Gastrocnemius medialis (tissue), 4 donors: ENCODE measurements at regions not wholly inside any gene's neighbourhood (a gene's known extent, or its start where the extent isn't known, plus 50 kb on each side); places are given as distances from the start of the nearest gene placed in this dataset.
"Not testable (repeated sequence)": the region's sequence is repeated elsewhere in the genome, so short reads cannot be mapped to it uniquely, and the experiment has no call there.

ENCODE experiments used
- ATAC-seq, 2 donors: fragments of 150-250 bp; one replicate each; pipeline ENCODE4 v1.9.1; 2016
- DNase-seq, 2 donors: peaks; one replicate each; pipeline ENCODE4 v3.0.0-alpha.2; 2019
- H3K27ac ChIP-seq, 4 donors: fragments of 200-600 bp; sonication (generic); 1 replicate in 1 of 4; 2 replicates in 3 of 4; pipeline ENCODE4 v1.5.1; 2016 to 2018; ENCODE audit warnings: mild to moderate bottlenecking in 2 of 4, moderate library complexity in 1 of 4
- H3K27me3 ChIP-seq, 3 donors: fragments of 200-600 bp; sonication (generic) in 2 of 3; 1 replicate in 1 of 3; 2 replicates in 2 of 3; pipeline versions ENCODE4 v1.5.1 to v1.6.0; 2016 to 2019; ENCODE audit warnings: mild to moderate bottlenecking in 1 of 3, moderate library complexity in 1 of 3
- H3K36me3 ChIP-seq, 2 donors: fragments of 200-600 bp; sonication (generic) in 1 of 2; one replicate each; pipeline ENCODE4 v1.5.1; 2017 to 2018
- H3K4me1 ChIP-seq, 2 donors: fragments of 200-600 bp; sonication (generic) in 1 of 2; one replicate each; pipeline ENCODE4 v1.5.1; 2016 to 2017; ENCODE audit warnings: mild to moderate bottlenecking in 2 of 2
- H3K4me3 ChIP-seq, 4 donors: fragments of 200-600 bp; sonication (generic) in 3 of 4; 1 replicate in 1 of 4; 2 replicates in 3 of 4; pipeline ENCODE4 v1.5.1; 2016 to 2019; ENCODE audit warnings: mild to moderate bottlenecking in 2 of 4
- H3K9me3 ChIP-seq, 3 donors: fragments of 200-600 bp; sonication (generic) in 2 of 3; 1 replicate in 1 of 3; 2 replicates in 2 of 3; pipeline ENCODE4 v1.5.1; 2016 to 2019
- in situ Hi-C, 4 donors: fragments of 200-750 bp; cut with MboI; loops; one replicate each; pipeline versions ENCODE4 v1.15.0 to v1.8.0; 2017; ENCODE audit warnings: low sequenced_read_pairs in 4 of 4
- intact Hi-C: fragments of 100-400 bp; cut with DNase I; formaldehyde crosslinking; loops from one replicate; pipeline ENCODE4 v1.15.1; 2023; ENCODE audit warnings: low total_unique reads

- H3K27me3 ChIP-seq, H3K4me1 ChIP-seq, H3K36me3 ChIP-seq, intact Hi-C loops, H3K9me3 ChIP-seq, in situ Hi-C loops, H3K27ac ChIP-seq, H3K4me3 ChIP-seq, DNase-seq: not testable (repeated sequence)
- peak; percentile 47 to 75 for ATAC-seq
Observed at GRCh38 chr21:5013455-5014304, 5507.7 kb upstream of the TPTE start.

- ATAC-seq, DNase-seq, H3K4me1 ChIP-seq, H3K27ac ChIP-seq, H3K9me3 ChIP-seq, H3K27me3 ChIP-seq, H3K36me3 ChIP-seq, intact Hi-C loops, H3K4me3 ChIP-seq, in situ Hi-C loops: not testable (repeated sequence)
Observed at GRCh38 chr21:5015187-5015586, 5506.2 kb upstream of the TPTE start.

DNA sequence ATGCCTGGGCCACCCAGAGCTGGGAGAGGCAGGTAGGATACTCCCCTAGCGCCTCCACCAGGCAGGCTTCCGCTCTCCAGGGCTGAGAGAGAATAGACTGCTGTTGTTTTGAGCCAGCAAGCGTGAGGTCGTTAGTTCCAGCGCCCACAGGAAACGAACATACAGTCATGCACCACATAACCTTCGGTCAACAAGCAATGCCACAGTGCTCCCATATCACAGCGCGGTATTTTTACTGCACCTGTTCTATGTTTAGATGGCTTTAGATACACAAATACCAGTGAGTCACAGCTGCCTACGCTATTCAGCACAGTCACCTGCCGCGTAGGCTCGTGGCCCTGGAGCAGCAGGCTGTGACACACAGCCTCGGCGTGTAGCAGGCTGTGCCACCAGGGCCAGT lies 5502.3 kb upstream of the TPTE start:
- intact Hi-C loops, H3K4me1 ChIP-seq, H3K27me3 ChIP-seq, H3K4me3 ChIP-seq, in situ Hi-C loops, H3K9me3 ChIP-seq, H3K27ac ChIP-seq, DNase-seq, H3K36me3 ChIP-seq: not testable (repeated sequence)
- peak; percentile 82 to 88 for ATAC-seq

- intact Hi-C loops, DNase-seq, H3K27ac ChIP-seq, in situ Hi-C loops, H3K36me3 ChIP-seq, H3K4me1 ChIP-seq, H3K4me3 ChIP-seq, H3K9me3 ChIP-seq, H3K27me3 ChIP-seq, ATAC-seq: not testable (repeated sequence)
Observed at GRCh38 chr21:5021815-5022214, 5499.6 kb upstream of the TPTE start.

DNA sequence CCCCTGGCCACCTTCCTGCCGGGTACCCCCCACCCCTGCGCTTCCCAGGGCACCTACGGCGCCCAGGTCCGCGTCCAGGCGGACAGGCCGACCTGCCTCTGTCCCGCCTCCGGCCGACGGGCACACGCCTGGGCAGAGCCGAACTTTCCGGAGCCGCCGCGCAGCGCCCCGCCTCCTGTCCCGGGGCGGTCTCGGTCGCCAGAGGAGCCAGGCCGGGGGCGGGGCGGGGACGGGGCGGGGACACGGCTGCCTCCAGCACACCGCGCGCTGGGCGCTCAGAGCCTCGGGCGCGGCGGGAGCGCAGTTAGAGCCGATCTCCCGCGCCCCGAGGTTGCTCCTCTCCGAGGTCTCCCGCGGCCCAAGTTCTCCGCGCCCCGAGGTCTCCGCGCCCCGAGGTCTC lies 5499.1 kb upstream of the TPTE start:
- H3K27ac ChIP-seq, in situ Hi-C loops, DNase-seq, H3K36me3 ChIP-seq, H3K4me3 ChIP-seq, intact Hi-C loops, H3K9me3 ChIP-seq, H3K27me3 ChIP-seq, H3K4me1 ChIP-seq: not testable (repeated sequence)
- ATAC-seq, result peak; percentile 52 to 53

GRCh38 chr21:5022748-5023147 lies 5498.6 kb upstream of the TPTE start:
- in situ Hi-C loops, H3K4me1 ChIP-seq, DNase-seq, H3K4me3 ChIP-seq, H3K27ac ChIP-seq, H3K27me3 ChIP-seq, H3K9me3 ChIP-seq, H3K36me3 ChIP-seq, intact Hi-C loops, ATAC-seq: not testable (repeated sequence)

- intact Hi-C loops, H3K9me3 ChIP-seq: not testable (repeated sequence)
- ATAC-seq, result peak in 1 of 2 donors; percentile 36
Observed at GRCh38 chr21:5035147-5035546, 5486.2 kb upstream of the TPTE start.

DNA sequence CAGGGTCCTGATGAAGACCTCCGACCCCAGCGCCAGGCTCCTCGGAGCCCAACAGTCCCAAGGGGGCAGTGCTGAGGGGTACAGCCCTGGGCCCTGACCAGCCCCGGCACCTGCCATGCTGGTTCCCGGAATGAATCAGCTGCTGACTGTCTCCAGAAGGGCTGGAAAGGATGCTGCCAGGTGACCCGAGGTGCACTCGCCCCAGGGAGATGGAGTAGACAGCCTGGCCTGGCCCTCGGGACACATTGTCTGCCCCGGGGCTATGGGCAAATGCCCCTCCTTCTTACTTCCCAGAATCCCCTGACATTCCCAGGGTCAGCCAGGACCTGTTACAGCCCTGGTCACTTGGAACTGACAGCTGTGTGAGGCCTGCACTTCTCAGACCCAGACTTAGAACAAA lies 5485.8 kb upstream of the TPTE start:
- intact Hi-C loops, H3K4me1 ChIP-seq, H3K27me3 ChIP-seq, H3K9me3 ChIP-seq, H3K36me3 ChIP-seq, in situ Hi-C loops, H3K27ac ChIP-seq, H3K4me3 ChIP-seq, DNase-seq: not testable (repeated sequence)
- peak in 1 of 2 donors; percentile 51 for ATAC-seq

More at GRCh38 chr21:5035147-5035546, 5486.2 kb upstream of the TPTE start:
- H3K4me3 ChIP-seq, H3K27me3 ChIP-seq, DNase-seq, H3K4me1 ChIP-seq, H3K27ac ChIP-seq, H3K36me3 ChIP-seq, in situ Hi-C loops: not testable (repeated sequence)

DNA sequence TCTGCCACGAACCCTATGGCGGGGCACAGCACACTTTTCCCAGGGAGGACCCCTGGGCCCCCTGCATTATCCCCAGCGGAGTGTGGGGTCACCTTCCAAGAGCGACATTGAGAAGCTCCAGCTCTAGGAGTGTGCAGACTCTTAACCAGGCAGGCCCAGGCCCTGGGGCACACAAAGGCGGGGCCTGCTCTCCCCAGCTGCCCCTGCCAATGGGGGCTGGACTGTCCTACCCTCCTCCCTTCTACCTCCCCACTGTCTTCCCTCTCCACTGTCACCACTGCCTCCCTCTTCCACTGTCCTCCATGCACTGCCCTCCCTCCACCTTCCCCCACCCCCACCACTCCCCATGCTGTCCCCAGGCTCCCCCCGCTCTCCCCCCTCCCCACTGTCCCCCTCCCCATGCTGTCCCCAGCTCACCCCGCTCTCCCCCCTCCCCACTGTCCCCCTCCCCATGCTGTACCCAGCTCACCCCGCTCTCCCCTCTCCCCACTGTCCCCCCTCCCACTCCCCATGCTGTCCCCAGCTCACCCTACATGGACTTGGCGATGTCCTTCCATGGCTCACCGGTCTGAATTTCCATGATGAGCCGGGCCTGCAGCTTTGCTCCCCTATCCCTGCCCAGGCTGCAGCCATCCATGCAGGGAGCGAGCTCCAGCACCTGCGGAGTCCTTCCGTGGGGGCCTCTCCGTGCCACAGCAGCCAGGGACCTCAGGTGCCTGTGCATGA lies 5483.6 kb upstream of the TPTE start:
- H3K36me3 ChIP-seq, H3K9me3 ChIP-seq, H3K27me3 ChIP-seq, intact Hi-C loops, H3K4me3 ChIP-seq, in situ Hi-C loops, ATAC-seq, H3K4me1 ChIP-seq, DNase-seq, H3K27ac ChIP-seq: not testable (repeated sequence)

DNA sequence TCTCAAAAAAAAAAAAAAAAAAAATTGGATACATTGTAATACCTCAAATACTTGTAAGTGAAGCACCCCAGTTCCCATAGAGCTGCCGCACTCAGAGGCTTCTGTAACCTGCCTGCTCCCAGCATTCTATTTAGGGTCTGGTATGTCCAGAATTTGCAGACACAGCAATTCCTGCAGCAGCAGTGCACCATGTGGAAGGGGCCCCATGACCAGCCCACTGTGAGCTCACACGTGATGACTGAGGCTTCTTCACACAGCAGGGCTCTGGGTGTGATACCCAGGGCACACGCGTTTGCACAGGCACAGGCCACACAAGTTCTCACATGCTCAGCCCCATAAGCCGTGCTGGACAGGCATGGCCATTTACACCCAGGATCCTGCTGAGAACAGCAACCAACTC lies 5481.5 kb upstream of the TPTE start:
- ATAC-seq, H3K36me3 ChIP-seq, H3K4me1 ChIP-seq, H3K9me3 ChIP-seq, DNase-seq, H3K27ac ChIP-seq, H3K27me3 ChIP-seq, H3K4me3 ChIP-seq, intact Hi-C loops, in situ Hi-C loops: not testable (repeated sequence)

GRCh38 chr21:5042583-5042982 lies 5478.8 kb upstream of the TPTE start:
- ATAC-seq, H3K4me3 ChIP-seq, in situ Hi-C loops, H3K27me3 ChIP-seq, H3K9me3 ChIP-seq, H3K4me1 ChIP-seq, H3K27ac ChIP-seq, intact Hi-C loops, H3K36me3 ChIP-seq, DNase-seq: not testable (repeated sequence)

- DNase-seq, H3K4me3 ChIP-seq, H3K4me1 ChIP-seq, H3K27ac ChIP-seq, H3K9me3 ChIP-seq, ATAC-seq, in situ Hi-C loops, intact Hi-C loops, H3K27me3 ChIP-seq, H3K36me3 ChIP-seq: not testable (repeated sequence)
Observed at GRCh38 chr21:5044812-5045211, 5476.6 kb upstream of the TPTE start.
